Muscle of back (tissue), 3 donors: ENCODE measurements at regions not wholly inside any gene's neighbourhood (a gene's known extent, or its start where the extent isn't known, plus 50 kb on each side); places are given as distances from the start of the nearest gene placed in this dataset.
"Not testable (repeated sequence)": the region's sequence is repeated elsewhere in the genome, so short reads cannot be mapped to it uniquely, and the experiment has no call there.

Experiments
- DNase-seq, 3 donors: peaks; one replicate each; pipeline versions ENCODE4 v3.0.0 to v3.0.0-alpha.2; 2013

GRCh38 chr1:114032271-114033215, 53.3 kb downstream of the OLFML3 start:
- DNase-seq = peak in 1 of 3 donors; percentile 78

- no peak for DNase-seq
These were observed 54.0 kb downstream of the OLFML3 start for GRCh38 chr1:114033216-114033706.

GRCh38 chr1:114033961-114034360, 54.7 kb downstream of the OLFML3 start:
- no peak for DNase-seq

GRCh38 chr1:114034567-114035303, 55.5 kb downstream of the OLFML3 start:
- no peak for DNase-seq

- DNase-seq = no peak
These were observed 56.0 kb downstream of the OLFML3 start for GRCh38 chr1:114035304-114035700.

GRCh38 chr1:114036841-114037630, 57.8 kb downstream of the OLFML3 start:
- DNase-seq = not testable (repeated sequence)

GRCh38 chr1:114037631-114037890, 58.3 kb downstream of the OLFML3 start:
- DNase-seq = no peak

GRCh38 chr1:114037962-114038816, 58.9 kb downstream of the OLFML3 start:
- DNase-seq = no peak
